ENCODE measurements at regions not wholly inside any gene's neighbourhood (a gene's known extent, or its start where the extent isn't known, plus 50 kb on each side); places are given as distances from the start of the nearest gene placed in this dataset.
A peak's percentile ranks its signal among the peaks of the same experiment; 100 is the strongest.

GRCh38 chr4:62661821-62662220, 1461.7 kb downstream of the ADGRL3 start:
- Mint-ChIP-seq H3K36me3 (ENCODE audit: low read depth) (no peaks in the 10 kb centered on the region), H3K27ac (ENCODE audit: unreplicated experiment) (no peak overlapping the region), H3K4me1 (no peaks in the 10 kb centered on the region), H3K4me3 (no peak overlapping the region), H3K27me3 (ENCODE audit: low read depth) (no peaks in the 10 kb centered on the region), H3K9me3 (peaks cover 3% of the 10 kb centered on the region)
- no peak for DNase-seq (ENCODE audit: low read depth, low spot score)
- TF ChIP-seq CTCF (conservative IDR thresholded peaks at IDR 0.05), result no peak

- Mint-ChIP-seq H3K36me3 (ENCODE audit: low read depth) (no peaks in the 10 kb centered on the region), H3K4me1 (no peaks in the 10 kb centered on the region), H3K27me3 (ENCODE audit: low read depth) (no peaks in the 10 kb centered on the region), H3K27ac (ENCODE audit: unreplicated experiment) (no peak overlapping the region), H3K4me3 (no peak overlapping the region), H3K9me3 (no peaks in the 10 kb centered on the region)
- TF ChIP-seq CTCF (conservative IDR thresholded peaks at IDR 0.05), result no peak
- DNase-seq (ENCODE audit: low read depth, low spot score), result no peak
Measured at GRCh38 chr4:62656006-62656405, 1455.9 kb downstream of the ADGRL3 start.

GRCh38 chr4:62644372-62644771, 1444.2 kb downstream of the ADGRL3 start:
- no peak overlapping the region for H3K27ac Mint-ChIP-seq (ENCODE audit: unreplicated experiment)
- H3K4me1 Mint-ChIP-seq, result no peaks in the 10 kb centered on the region
- TF ChIP-seq CTCF (conservative IDR thresholded peaks at IDR 0.05), result peak; percentile 51
- no peaks in the 10 kb centered on the region for H3K9me3 Mint-ChIP-seq
- H3K27me3 Mint-ChIP-seq (ENCODE audit: low read depth), result no peaks in the 10 kb centered on the region
- DNase-seq (ENCODE audit: low read depth, low spot score), result no peak
- H3K4me3 Mint-ChIP-seq, result no peak overlapping the region
- H3K36me3 Mint-ChIP-seq (ENCODE audit: low read depth), result no peaks in the 10 kb centered on the region

GRCh38 chr4:62640296-62640695, 1440.2 kb downstream of the ADGRL3 start:
- Mint-ChIP-seq H3K4me1 (no peaks in the 10 kb centered on the region), H3K36me3 (ENCODE audit: low read depth) (no peaks in the 10 kb centered on the region), H3K4me3 (no peak overlapping the region), H3K27ac (ENCODE audit: unreplicated experiment) (no peak overlapping the region), H3K27me3 (ENCODE audit: low read depth) (no peaks in the 10 kb centered on the region), H3K9me3 (no peaks in the 10 kb centered on the region)
- DNase-seq (ENCODE audit: low read depth, low spot score), result no peak
- TF ChIP-seq CTCF (conservative IDR thresholded peaks at IDR 0.05), result no peak

- H3K27ac Mint-ChIP-seq (ENCODE audit: unreplicated experiment), result no peak overlapping the region
- no peak for DNase-seq (ENCODE audit: low read depth, low spot score)
- H3K36me3 Mint-ChIP-seq (ENCODE audit: low read depth), result peaks cover 4% of the 10 kb centered on the region
- no peak for TF ChIP-seq CTCF (conservative IDR thresholded peaks at IDR 0.05)
- no peaks in the 10 kb centered on the region for H3K4me1 Mint-ChIP-seq
- no peaks in the 10 kb centered on the region for H3K27me3 Mint-ChIP-seq (ENCODE audit: low read depth)
- H3K9me3 Mint-ChIP-seq, result peaks cover 4% of the 10 kb centered on the region
- no peak overlapping the region for H3K4me3 Mint-ChIP-seq
Measured at GRCh38 chr4:62627671-62628070, 1427.5 kb downstream of the ADGRL3 start.

- H3K36me3 Mint-ChIP-seq (ENCODE audit: low read depth), result peaks cover 4% of the 10 kb centered on the region
- H3K27me3 Mint-ChIP-seq (ENCODE audit: low read depth), result no peaks in the 10 kb centered on the region
- no peak overlapping the region for H3K27ac Mint-ChIP-seq (ENCODE audit: unreplicated experiment)
- no peak overlapping the region for H3K4me3 Mint-ChIP-seq
- DNase-seq (ENCODE audit: low read depth, low spot score), result no peak
- H3K9me3 Mint-ChIP-seq, result peaks cover 4% of the 10 kb centered on the region
- no peaks in the 10 kb centered on the region for H3K4me1 Mint-ChIP-seq
- TF ChIP-seq CTCF (conservative IDR thresholded peaks at IDR 0.05), result no peak
Measured at GRCh38 chr4:62627141-62627540, 1427.0 kb downstream of the ADGRL3 start.

Measured in neural crest cell (in vitro differentiated cells).